Lung (tissue), 11 donors: ENCODE measurements at regions not wholly inside any gene's neighbourhood (a gene's known extent, or its start where the extent isn't known, plus 50 kb on each side); places are given as distances from the start of the nearest gene placed in this dataset.

Experiments used
- ATAC-seq: fragments of 200-7000 bp; cut with Tn5 transposase; one replicate; pipeline ENCODE4 v1.9.1; 2020; ENCODE audit warnings: moderate number of reproducible peaks; ENCODE audit not compliant: insufficient read depth, low FRiP score
- DNase-seq, 3 donors: peaks; one replicate each; pipeline ENCODE4 v3.0.0-alpha.2; 2013 to 2017
- H3K27ac ChIP-seq, 2 donors: one replicate each; pipeline ENCODE4 v1.5.1; 2013; ENCODE audit warnings: mild to moderate bottlenecking in 2 of 2, moderate library complexity in 2 of 2, control low read depth in 1 of 2, inconsistent platforms in 1 of 2, low read depth in 1 of 2, low read length in 1 of 2
- H3K27me3 ChIP-seq, 3 donors: one replicate each; pipeline ENCODE4 v1.5.1; 2013; ENCODE audit warnings: low read length in 2 of 3; ENCODE audit not compliant: control insufficient read depth in 3 of 3, insufficient read depth in 3 of 3
- H3K36me3 ChIP-seq, 4 donors: one replicate each; pipeline ENCODE4 v1.5.1; 2013; ENCODE audit warnings: low read length in 4 of 4, mild to moderate bottlenecking in 1 of 4, moderate library complexity in 1 of 4; ENCODE audit not compliant: control insufficient read depth in 4 of 4, insufficient read depth in 4 of 4
- H3K4me1 ChIP-seq, 5 donors: one replicate each; pipeline ENCODE4 v1.5.1; 2013; ENCODE audit warnings: low read length in 5 of 5, mild to moderate bottlenecking in 2 of 5, moderate library complexity in 1 of 5; ENCODE audit not compliant: control insufficient read depth in 5 of 5, insufficient read depth in 5 of 5
- H3K4me3 ChIP-seq: one replicate; pipeline ENCODE4 v1.5.1; 2013; ENCODE audit warnings: mild to moderate bottlenecking, control low read depth, moderate library complexity
- H3K9ac ChIP-seq, 2 donors: one replicate each; pipeline ENCODE4 v1.5.1; 2013; ENCODE audit warnings: low read length in 2 of 2, control low read depth in 1 of 2; ENCODE audit not compliant: insufficient read depth in 1 of 2
- H3K9me3 ChIP-seq, 4 donors: one replicate each; pipeline ENCODE4 v1.5.1; 2013; ENCODE audit warnings: low read length in 3 of 4, mild to moderate bottlenecking in 1 of 4, moderate library complexity in 1 of 4; ENCODE audit not compliant: control insufficient read depth in 4 of 4, insufficient read depth in 3 of 4
- CTCF ChIP-seq: IDR thresholded peaks from 2 replicates; pipeline ENCODE4 v1.5.1; 2012; ENCODE audit warnings: mild to moderate bottlenecking; ENCODE audit errors: control extremely low read depth, extremely low read depth
- WGBS, 2 donors: extraction: QIAGEN DNeasy Blood & Tissue Kit; methylation state at CpG; one replicate each; pipeline ENCODE4 v1.1.7; 2013; 5-methylcytosine and 5-hydroxymethylcytosine counted together
- donor health status: control.
- donor health status: control.
- donor health status: Bipolar disorder and iron deficiency.
- donor health status: healthy.
- donor health status: DM: yes; HTN: yes; CAD: no.

- H3K27ac ChIP-seq, result no peak overlapping the region
- H3K9ac ChIP-seq, result no peak overlapping the region
- DNase-seq, result no peak
- H3K4me1 ChIP-seq, result no peaks in the 10 kb centered on the region
- ATAC-seq, result no peak
- H3K4me3 ChIP-seq, result no peak overlapping the region
- no peak for TF ChIP-seq CTCF
- peaks cover 0 to 4% (median 0%) of the 10 kb centered on the region in 4 donors for H3K9me3 ChIP-seq
- H3K36me3 ChIP-seq, result no peaks in the 10 kb centered on the region
- WGBS, 2 donors, result 86 to 87% methylated on average over 6 of the region's 6 CpGs
- peaks cover 0 to 3% (median 0%) of the 10 kb centered on the region in 3 donors for H3K27me3 ChIP-seq
These were observed 248.1 kb downstream of the EFNB2 start for GRCh38 chr13:106287351-106287750.

- Histone ChIP-seq H3K9me3 (peaks cover 0 to 7% (median 0%) of the 10 kb centered on the region in 4 donors), H3K4me3 (no peak overlapping the region), H3K4me1 (no peaks in the 10 kb centered on the region), H3K27me3 (peaks cover 0 to 3% (median 0%) of the 10 kb centered on the region in 3 donors), H3K27ac (no peak overlapping the region), H3K36me3 (no peaks in the 10 kb centered on the region), H3K9ac (no peak overlapping the region)
- peak in 2 of 3 donors; percentile 15 to 37 for DNase-seq
- no peak for TF ChIP-seq CTCF
- no peak for ATAC-seq
- WGBS, 2 donors, result 32 to 61% methylated on average over 3 of the region's 3 CpGs
These were observed 248.7 kb downstream of the EFNB2 start for GRCh38 chr13:106286811-106287210.

GRCh38 chr13:106284358-106284757 is 251.1 kb downstream of the EFNB2 start:
- Histone ChIP-seq H3K4me1 (no peaks in the 10 kb centered on the region), H3K4me3 (no peak overlapping the region), H3K27ac (no peak overlapping the region), H3K36me3 (no peaks in the 10 kb centered on the region), H3K9me3 (peaks cover 0 to 7% (median 0%) of the 10 kb centered on the region in 4 donors), H3K27me3 (no peaks in the 10 kb centered on the region), H3K9ac (no peak overlapping the region)
- ATAC-seq, result no peak
- TF ChIP-seq CTCF, result no peak
- DNase-seq, result no peak
- 66 to 86% methylated on average over 2 of the region's 2 CpGs for WGBS, 2 donors

DNA sequence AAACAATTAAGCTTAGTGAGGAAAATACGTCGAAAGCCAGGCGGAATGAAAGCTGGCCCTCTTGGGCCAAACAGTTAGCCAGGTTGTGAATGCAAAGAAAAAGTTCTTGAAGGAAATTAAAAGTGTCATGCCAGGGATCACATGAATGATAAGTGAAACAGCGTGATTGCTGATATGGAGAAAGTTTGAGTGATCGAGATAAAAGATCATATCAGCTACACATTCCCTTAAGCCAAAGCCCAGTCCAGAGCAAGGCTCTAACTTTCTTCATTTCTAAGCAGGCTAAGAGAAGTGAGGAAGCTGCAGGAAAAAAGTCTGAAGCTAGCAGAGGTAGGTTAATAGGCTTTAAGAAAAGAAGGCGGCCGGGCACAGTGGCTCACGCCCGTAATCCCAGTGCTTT is 254.0 kb downstream of the EFNB2 start:
- Histone ChIP-seq H3K36me3 (no peaks in the 10 kb centered on the region), H3K4me3 (no peak overlapping the region), H3K27ac (no peak overlapping the region), H3K9me3 (peaks cover 0 to 7% (median 0%) of the 10 kb centered on the region in 4 donors), H3K9ac (no peak overlapping the region), H3K4me1 (no peaks in the 10 kb centered on the region), H3K27me3 (no peaks in the 10 kb centered on the region)
- ATAC-seq, result no peak
- no peak for TF ChIP-seq CTCF
- 85 to 98% methylated on average over 9 of the region's 9 CpGs for WGBS, 2 donors
- DNase-seq, result no peak
